ENCODE measurements at regions not wholly inside any gene's neighbourhood (a gene's known extent, or its start where the extent isn't known, plus 50 kb on each side); places are given as distances from the start of the nearest gene placed in this dataset.

DNA sequence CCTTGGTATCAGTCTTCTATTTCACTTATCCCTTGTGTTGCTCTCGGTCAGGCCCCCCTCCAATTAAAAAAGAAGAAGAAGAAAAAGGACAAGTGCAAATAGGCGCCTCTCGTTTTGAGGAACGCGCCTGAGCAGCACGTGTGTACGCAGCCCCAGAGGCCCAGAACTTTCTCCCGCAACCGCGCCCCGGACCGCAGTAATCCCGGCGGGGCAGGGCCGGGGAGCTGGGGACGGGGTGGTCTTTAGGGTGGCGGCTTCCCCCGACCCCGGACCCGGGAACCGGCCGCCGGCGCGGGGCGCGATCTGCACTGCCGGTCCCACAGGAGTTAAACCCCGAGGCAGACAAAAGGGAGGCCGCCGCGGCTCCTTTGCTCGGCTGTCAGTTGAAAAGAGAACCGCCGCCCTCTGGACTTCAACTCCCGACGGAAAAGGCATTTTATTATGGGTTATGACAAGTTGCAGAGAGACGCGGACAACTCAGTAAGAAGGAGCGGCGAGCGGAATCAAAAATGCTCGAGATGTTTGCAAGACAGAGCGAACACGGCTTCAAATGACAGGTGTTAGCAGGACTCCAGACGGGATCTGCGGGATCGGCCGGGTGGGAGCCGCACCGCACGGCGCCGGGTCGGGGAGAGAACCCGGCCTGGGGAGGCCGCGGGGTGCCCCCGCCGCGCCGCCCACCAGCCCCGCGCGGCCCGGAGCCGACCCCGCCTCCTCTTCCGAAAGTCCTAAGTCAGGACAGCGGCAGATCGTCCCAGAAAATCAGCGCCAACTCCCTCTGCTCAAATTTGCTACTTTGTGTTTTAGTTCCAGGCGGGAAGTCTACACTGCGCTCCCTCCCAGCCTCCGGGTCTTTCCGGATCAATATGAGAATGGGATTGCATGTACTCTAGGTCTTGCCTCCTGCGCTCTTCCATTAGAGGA is 79.0 kb downstream of the NR2F2 start:
- Mint-ChIP-seq H3K27me3 (peaks cover 64% of the 10 kb centered on the region), H3K4me1 (no peaks in the 10 kb centered on the region), H3K36me3 (ENCODE audit: low read depth) (no peaks in the 10 kb centered on the region), H3K4me3 (no peak overlapping the region), H3K27ac (no peak overlapping the region)
- ATAC-seq = no peak
- DNase-seq = no peak
- H3K9me3 ChIP-seq (ENCODE audit: control insufficient read depth, low read length, poor library complexity, severe bottlenecking) = no peaks in the 10 kb centered on the region

DNA sequence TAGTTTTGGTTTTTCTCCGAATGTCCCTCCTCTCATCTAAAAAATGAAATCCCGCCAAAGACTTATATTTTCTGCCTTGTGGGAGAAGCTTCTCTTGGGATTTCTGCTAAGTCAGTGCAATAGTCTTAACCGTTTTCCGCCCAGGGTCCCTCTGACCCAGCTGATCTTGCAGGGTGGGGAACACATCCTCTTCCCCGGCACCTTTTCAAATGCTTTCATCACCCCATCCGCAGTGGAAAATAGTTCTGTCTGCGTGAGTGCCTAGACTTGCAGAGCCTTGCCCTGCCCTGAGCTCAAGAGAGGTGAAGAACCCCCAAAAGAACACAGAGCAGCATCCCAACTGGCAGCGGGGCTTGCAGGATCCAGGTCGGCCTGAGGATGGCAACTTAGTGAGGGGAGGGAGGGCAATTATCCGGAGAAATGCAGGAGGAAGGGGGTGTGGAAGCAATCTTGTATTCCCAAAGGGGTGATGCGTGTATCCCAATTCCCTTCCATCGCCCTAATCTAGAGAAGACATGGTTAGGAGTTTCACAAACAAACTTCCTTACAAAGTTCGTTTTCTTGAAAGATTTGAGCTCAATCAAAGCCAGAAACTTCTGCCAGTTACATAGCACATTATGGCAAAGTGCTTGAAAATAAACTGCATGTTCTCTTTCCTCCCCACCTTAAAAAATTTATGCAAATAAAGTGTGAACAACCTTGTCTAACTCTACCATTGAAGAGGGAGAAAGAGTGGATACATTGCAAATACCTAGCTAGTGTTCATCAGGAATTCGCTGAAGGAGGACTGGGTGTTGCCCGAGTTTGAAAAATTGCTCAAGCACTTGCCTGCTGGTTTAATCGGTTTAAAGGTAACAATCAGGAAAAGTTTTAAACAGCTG is 79.9 kb downstream of the NR2F2 start:
- Mint-ChIP-seq H3K27me3 (peaks cover 72% of the 10 kb centered on the region), H3K27ac (no peak overlapping the region), H3K36me3 (ENCODE audit: low read depth) (no peaks in the 10 kb centered on the region), H3K4me1 (no peaks in the 10 kb centered on the region), H3K4me3 (no peak overlapping the region)
- ATAC-seq (no peak), DNase-seq (no peak)
- no peaks in the 10 kb centered on the region for H3K9me3 ChIP-seq (ENCODE audit: control insufficient read depth, low read length, poor library complexity, severe bottlenecking)

DNA sequence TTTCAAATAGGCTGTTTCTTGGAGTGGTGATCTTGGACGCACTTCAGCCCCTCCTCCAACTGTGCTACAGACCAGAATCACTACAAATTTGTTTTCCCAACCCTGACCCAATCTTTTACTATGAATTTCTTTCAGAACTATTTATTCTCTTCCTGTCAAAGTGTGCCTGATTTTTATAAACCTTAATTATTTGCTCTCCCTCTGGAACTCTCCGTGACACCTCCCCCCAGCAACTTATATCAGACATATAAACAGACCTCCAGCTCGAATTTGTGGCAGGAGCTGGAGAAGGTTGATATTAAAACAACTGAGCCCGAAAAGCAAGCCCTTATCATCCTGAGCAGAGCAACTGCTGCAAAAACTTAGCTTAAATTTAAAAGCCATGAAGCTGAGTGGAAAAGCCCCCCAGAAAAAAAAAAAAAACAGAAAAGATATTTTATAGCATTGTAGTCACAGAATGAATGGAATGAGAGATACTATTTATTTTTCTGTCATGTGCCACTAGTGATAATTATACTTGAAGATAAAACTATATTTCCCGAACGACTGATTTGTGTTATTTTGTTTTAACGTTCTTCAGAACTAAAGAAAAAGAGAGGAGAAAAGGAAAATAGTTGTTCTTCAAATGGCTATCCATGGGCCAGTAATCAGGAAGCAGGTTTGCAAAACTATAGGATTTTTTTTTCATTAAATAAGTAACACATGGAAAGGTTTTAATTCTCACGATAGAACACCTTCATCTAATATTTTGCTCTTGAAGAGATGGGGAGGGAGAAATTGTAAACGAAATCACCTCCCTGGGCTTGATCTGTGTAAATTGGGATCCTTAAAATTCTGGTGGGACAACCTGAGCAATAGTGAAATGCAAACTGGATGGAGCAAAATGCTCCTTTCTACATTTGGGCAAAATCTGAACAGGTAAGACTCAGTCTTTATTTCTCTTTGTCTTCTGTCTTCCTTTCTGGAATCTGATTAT is 80.8 kb downstream of the NR2F2 start:
- Mint-ChIP-seq H3K4me3 (no peak overlapping the region), H3K27ac (no peak overlapping the region)

DNA sequence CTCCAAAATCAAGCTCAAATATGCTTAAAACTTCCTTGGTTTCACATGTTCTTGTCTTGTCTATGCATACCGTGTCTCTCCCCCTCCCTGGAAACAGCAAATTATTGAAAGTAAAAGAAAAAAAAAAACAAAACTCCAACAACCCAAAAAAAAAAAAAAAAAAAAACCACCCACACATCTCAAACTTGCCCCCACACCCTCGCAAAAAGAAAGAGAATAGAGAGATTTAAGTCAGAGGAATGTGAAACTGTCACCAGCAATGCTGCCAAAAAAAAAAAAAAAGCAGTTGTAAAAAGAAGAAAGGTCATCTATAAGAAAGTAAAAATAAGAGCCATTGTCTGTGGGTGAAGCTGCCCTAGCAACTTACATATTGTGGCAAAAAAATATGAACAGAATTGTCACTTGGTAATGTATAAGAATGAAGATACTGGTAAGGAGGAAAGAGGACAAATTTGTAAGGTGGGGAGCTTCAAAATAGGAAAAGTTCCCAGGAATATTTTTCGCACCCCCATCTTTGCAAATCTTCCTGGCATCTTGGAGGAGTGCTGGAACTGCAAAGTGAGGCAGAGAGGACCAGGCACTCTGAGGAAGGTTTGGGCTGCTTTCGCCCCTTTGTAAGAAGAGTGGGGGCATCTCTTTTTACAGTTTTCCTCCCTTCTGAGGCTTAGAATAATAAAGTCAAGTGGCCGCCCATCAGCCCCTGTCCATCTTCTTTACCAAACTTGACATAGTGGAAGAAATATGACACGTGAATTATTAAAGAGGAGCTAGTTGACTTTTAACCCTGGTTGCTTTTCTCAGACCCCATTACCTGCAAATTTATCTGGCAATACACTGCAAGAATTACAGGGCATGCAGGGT is 81.8 kb downstream of the NR2F2 start:
- H3K27ac Mint-ChIP-seq = no peak overlapping the region
- no peak for DNase-seq
- H3K9me3 ChIP-seq (ENCODE audit: control insufficient read depth, low read length, poor library complexity, severe bottlenecking) = no peaks in the 10 kb centered on the region
- no peak for ATAC-seq
- H3K27me3 Mint-ChIP-seq = peaks cover 67% of the 10 kb centered on the region
- no peaks in the 10 kb centered on the region for H3K36me3 Mint-ChIP-seq (ENCODE audit: low read depth)
- H3K4me3 Mint-ChIP-seq = no peak overlapping the region
- H3K4me1 Mint-ChIP-seq = no peaks in the 10 kb centered on the region

More for the DNA sequence above, 80.8 kb downstream of the NR2F2 start:
- Mint-ChIP-seq H3K27me3 (peaks cover 71% of the 10 kb centered on the region), H3K36me3 (ENCODE audit: low read depth) (no peaks in the 10 kb centered on the region), H3K4me1 (no peaks in the 10 kb centered on the region)
- H3K9me3 ChIP-seq (ENCODE audit: control insufficient read depth, low read length, poor library complexity, severe bottlenecking) = no peaks in the 10 kb centered on the region
- ATAC-seq (no peak), DNase-seq (no peak)

DNA sequence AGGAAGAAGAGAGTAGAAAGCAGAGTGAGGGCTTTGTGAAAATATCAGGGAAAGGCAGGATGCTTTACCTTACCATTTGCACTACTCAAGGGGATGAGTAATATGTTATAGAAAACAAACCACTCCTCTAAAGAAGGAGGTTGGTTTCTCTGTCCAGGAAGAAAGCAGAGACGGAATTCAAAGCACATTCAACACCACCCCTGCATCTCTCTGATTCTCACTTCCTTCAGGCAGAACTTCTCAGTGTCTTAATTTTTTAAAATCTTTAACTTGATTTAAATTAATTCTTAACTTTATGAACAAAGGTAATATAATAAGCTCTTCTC is 82.4 kb downstream of the NR2F2 start:
- no peak for ATAC-seq

DNA sequence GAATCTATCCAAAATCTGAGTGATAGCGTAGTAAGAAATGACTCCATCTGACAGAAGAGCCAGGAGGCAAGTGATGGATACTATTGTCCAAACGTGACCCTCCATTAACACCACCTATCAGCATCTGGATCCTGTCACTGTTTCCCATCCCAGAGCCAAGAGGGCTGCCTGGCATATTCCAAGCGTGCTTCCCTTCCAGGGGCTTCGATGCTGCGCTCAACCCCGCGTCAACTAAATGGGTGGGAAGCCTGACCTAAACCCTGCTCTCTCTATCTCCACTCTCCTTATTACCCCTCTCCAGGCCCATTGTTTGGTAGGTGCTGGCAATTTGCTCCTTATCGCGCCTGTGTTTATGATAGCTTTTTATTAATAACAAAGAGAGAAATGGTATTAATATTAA is 83.2 kb downstream of the NR2F2 start:
- H3K9me3 ChIP-seq (ENCODE audit: control insufficient read depth, low read length, poor library complexity, severe bottlenecking) = no peaks in the 10 kb centered on the region
- H3K27me3 Mint-ChIP-seq = peaks cover 70% of the 10 kb centered on the region
- H3K36me3 Mint-ChIP-seq (ENCODE audit: low read depth) = no peaks in the 10 kb centered on the region
- H3K4me3 Mint-ChIP-seq = no peak overlapping the region
- H3K27ac Mint-ChIP-seq = no peak overlapping the region
- DNase-seq (no peak), ATAC-seq (no peak)
- H3K4me1 Mint-ChIP-seq = no peaks in the 10 kb centered on the region

More for the DNA sequence above, 82.4 kb downstream of the NR2F2 start:
- Mint-ChIP-seq H3K4me3 (no peak overlapping the region), H3K27me3 (peaks cover 67% of the 10 kb centered on the region), H3K27ac (no peak overlapping the region), H3K4me1 (no peaks in the 10 kb centered on the region), H3K36me3 (ENCODE audit: low read depth) (no peaks in the 10 kb centered on the region)
- H3K9me3 ChIP-seq (ENCODE audit: control insufficient read depth, low read length, poor library complexity, severe bottlenecking) = no peaks in the 10 kb centered on the region
- DNase-seq = no peak

- DNase-seq (no peak), ATAC-seq (no peak)
- no peaks in the 10 kb centered on the region for H3K36me3 Mint-ChIP-seq (ENCODE audit: low read depth)
- H3K4me1 Mint-ChIP-seq = no peaks in the 10 kb centered on the region
- H3K4me3 Mint-ChIP-seq = no peak overlapping the region
- peaks cover 75% of the 10 kb centered on the region for H3K27me3 Mint-ChIP-seq
- H3K9me3 ChIP-seq (ENCODE audit: control insufficient read depth, low read length, poor library complexity, severe bottlenecking) = no peaks in the 10 kb centered on the region
- no peak overlapping the region for H3K27ac Mint-ChIP-seq
Measured at GRCh38 chr15:96414875-96415274, 84.4 kb downstream of the NR2F2 start.

DNA sequence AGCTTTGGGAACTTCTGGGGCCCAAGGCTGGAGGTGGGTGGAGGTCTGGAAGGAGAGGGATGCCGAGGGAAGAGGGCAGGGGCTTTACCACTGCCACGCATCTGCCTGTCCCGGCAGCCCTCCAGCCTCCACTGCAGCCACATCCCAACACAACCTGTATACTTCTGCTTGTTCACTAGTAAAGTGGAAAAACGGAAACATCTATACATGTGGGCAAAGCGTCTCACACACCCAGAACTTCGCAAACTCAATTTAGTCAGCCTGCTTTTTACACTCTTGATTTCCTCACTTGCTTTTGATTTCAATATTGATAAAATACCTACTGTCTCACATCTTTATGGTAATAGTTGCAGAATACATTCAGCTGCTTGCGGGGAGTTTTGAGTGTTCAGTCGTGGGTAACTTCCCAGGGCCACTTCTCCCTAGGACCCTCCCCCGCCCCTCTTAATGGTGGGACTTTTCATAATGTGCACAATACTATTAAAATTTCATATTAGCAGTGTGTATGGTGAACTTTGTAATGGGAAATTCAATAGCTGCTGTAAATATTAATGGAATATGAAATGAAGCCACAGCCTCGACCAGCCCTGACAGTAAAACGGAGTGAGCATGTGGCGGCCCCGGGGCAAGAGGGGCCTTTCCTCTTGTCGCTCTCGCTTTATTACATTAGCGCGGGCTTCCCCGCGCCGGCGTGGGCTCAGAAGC is 85.2 kb downstream of the NR2F2 start:
- no peaks in the 10 kb centered on the region for H3K9me3 ChIP-seq (ENCODE audit: control insufficient read depth, low read length, poor library complexity, severe bottlenecking)
- peaks cover 68% of the 10 kb centered on the region for H3K27me3 Mint-ChIP-seq
- no peaks in the 10 kb centered on the region for H3K4me1 Mint-ChIP-seq
- no peaks in the 10 kb centered on the region for H3K36me3 Mint-ChIP-seq (ENCODE audit: low read depth)
- H3K4me3 Mint-ChIP-seq = no peak overlapping the region
- DNase-seq = no peak
- H3K27ac Mint-ChIP-seq = no peak overlapping the region
- no peak for ATAC-seq

DNA sequence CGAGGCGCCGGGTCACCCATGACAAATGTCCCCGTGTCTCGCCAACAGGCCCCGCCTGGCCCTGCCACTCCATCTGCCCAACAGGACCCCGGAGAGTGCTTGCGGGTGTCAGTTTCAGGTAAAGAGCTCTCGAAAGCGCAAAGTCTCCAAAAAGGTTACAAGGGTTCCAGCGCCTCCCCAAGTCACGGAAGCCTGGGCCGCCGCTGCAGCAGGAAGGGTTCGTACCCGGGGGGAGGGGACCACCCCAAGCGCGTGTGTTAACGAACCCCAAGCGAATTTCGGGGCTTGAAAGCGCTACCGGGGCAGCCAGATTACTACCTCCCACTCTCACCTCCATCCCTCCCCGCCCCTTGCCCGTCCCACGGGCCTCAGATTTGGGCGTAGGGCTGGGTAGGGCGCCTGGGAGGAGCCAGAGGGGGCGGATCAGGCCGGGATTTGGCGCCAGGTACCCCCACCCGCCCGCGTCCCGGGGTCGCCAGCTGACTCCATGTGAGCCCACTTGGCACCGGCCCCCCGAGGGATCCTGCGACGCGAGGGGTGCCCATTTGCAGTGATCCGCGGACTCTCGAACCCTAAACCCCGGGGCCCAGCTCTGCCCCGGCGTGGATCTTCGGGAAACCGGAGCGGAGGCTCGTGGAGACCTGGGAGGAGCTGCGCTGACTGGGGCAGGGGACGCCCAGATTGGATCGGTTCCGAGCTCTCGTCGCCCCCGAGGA is 85.9 kb downstream of the NR2F2 start:
- Mint-ChIP-seq H3K4me1 (no peaks in the 10 kb centered on the region), H3K27ac (no peak overlapping the region), H3K27me3 (peaks cover 61% of the 10 kb centered on the region)

DNA sequence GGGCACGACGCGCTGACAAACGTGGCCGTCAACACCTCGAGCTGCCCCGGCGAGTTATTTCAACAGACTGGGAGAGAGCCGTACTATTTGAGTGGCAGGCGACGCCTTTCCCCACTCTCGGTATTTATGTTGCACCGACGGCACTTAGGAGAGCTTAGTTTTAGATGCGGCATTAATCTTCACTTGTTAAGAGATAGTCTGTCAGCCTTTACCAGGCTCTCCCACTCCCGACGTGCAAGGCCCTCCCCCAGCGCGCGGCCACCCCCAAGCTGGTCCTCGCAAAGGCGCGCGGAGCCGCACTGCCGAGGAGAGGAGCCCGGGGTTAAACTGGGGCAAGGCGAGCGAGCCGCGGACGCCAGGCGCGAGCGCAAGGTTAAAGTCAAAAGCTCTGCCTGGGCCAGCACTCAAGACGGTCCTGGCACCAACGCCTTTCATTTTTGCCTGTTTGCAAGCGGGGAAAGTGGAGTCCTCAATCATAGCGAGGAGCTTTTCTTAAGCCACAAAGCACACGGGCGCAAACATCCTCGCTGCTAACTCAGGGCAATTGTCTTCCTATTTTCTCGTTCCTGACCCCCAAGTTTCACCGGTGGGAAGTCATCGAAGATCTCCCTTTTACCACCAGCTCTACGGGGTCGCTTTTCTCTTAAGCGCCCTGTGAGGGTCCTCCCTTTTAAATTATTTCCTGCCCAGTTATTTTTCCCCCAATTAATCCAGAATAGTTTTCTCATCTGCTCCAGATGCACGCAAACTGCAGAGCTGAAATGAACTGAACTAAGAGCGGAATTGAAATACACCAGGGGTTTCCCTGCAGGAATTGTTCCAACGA is 86.6 kb downstream of the NR2F2 start:
- peaks cover 54% of the 10 kb centered on the region for H3K27me3 Mint-ChIP-seq
- H3K36me3 Mint-ChIP-seq (ENCODE audit: low read depth) = no peaks in the 10 kb centered on the region
- no peaks in the 10 kb centered on the region for H3K4me1 Mint-ChIP-seq
- no peak overlapping the region for H3K4me3 Mint-ChIP-seq
- no peaks in the 10 kb centered on the region for H3K9me3 ChIP-seq (ENCODE audit: control insufficient read depth, low read length, poor library complexity, severe bottlenecking)
- no peak for DNase-seq
- no peak overlapping the region for H3K27ac Mint-ChIP-seq
- no peak for ATAC-seq

More for the DNA sequence above, 85.9 kb downstream of the NR2F2 start:
- no peak overlapping the region for H3K4me3 Mint-ChIP-seq
- no peak for ATAC-seq
- no peaks in the 10 kb centered on the region for H3K36me3 Mint-ChIP-seq (ENCODE audit: low read depth)
- no peak for DNase-seq
- no peaks in the 10 kb centered on the region for H3K9me3 ChIP-seq (ENCODE audit: control insufficient read depth, low read length, poor library complexity, severe bottlenecking)

- Mint-ChIP-seq H3K27ac (no peak overlapping the region), H3K27me3 (peaks cover 54% of the 10 kb centered on the region), H3K4me1 (no peaks in the 10 kb centered on the region), H3K36me3 (ENCODE audit: low read depth) (no peaks in the 10 kb centered on the region), H3K4me3 (no peak overlapping the region)
- no peaks in the 10 kb centered on the region for H3K9me3 ChIP-seq (ENCODE audit: control insufficient read depth, low read length, poor library complexity, severe bottlenecking)
- ATAC-seq = no peak
- no peak for DNase-seq
Measured at GRCh38 chr15:96417760-96418130, 87.2 kb downstream of the NR2F2 start.
